Fibroblast of pulmonary artery (primary cell): ENCODE measurements at regions not wholly inside any gene's neighbourhood (a gene's known extent, or its start where the extent isn't known, plus 50 kb on each side); places are given as distances from the start of the nearest gene placed in this dataset.
A peak's percentile ranks its signal among the peaks of the same experiment; 100 is the strongest.
"Not testable (repeated sequence)": the region's sequence is repeated elsewhere in the genome, so short reads cannot be mapped to it uniquely, and the experiment has no call there.

Experiments used
- DNase-seq: peaks from one replicate; pipeline ENCODE4 v3.0.0-alpha.2; 2010; ENCODE audit warnings: low read depth
- H3K4me3 ChIP-seq: replicated peaks from 2 replicates; pipeline ENCODE4 v1.5.1; 2011; ENCODE audit warnings: low read depth, mild to moderate bottlenecking, control low read depth, low read length, moderate library complexity
- CTCF ChIP-seq: IDR thresholded peaks from 2 replicates; pipeline ENCODE4 v1.5.1; 2011; ENCODE audit warnings: mild to moderate bottlenecking, control low read depth, low read length, inconsistent platforms; ENCODE audit errors: missing control alignments

- H3K4me3 ChIP-seq, DNase-seq: not testable (repeated sequence)
These were observed 347.4 kb downstream of the MAGEE1 start for GRCh38 chrX:76774912-76775311.

GRCh38 chrX:76796311-76796710 lies 368.8 kb downstream of the MAGEE1 start:
- no peak for TF ChIP-seq CTCF

GRCh38 chrX:76802708-76803107 lies 375.2 kb downstream of the MAGEE1 start:
- TF ChIP-seq CTCF, result no peak
- peak; percentile 13 for DNase-seq
- no peak overlapping the region for H3K4me3 ChIP-seq

More at GRCh38 chrX:76796311-76796710, 368.8 kb downstream of the MAGEE1 start:
- no peak for DNase-seq
- no peak overlapping the region for H3K4me3 ChIP-seq

- no peak for DNase-seq
- TF ChIP-seq CTCF, result no peak
These were observed 388.2 kb downstream of the MAGEE1 start for GRCh38 chrX:76815754-76816153.

GRCh38 chrX:76817279-76817678 lies 389.8 kb downstream of the MAGEE1 start:
- not testable (repeated sequence) for DNase-seq

More at GRCh38 chrX:76815754-76816153, 388.2 kb downstream of the MAGEE1 start:
- H3K4me3 ChIP-seq, result no peak overlapping the region

GRCh38 chrX:76821276-76821675 lies 393.8 kb downstream of the MAGEE1 start:
- no peak for TF ChIP-seq CTCF
- no peak overlapping the region for H3K4me3 ChIP-seq
- DNase-seq, result no peak

More at GRCh38 chrX:76817279-76817678, 389.8 kb downstream of the MAGEE1 start:
- H3K4me3 ChIP-seq, result not testable (repeated sequence)

GRCh38 chrX:76827672-76828071 lies 400.2 kb downstream of the MAGEE1 start:
- H3K4me3 ChIP-seq, result no peak overlapping the region
- DNase-seq, result no peak
- TF ChIP-seq CTCF, result no peak

GRCh38 chrX:76840902-76841301 lies 413.4 kb downstream of the MAGEE1 start:
- not testable (repeated sequence) for DNase-seq, H3K4me3 ChIP-seq

GRCh38 chrX:76850851-76851250 lies 423.3 kb downstream of the MAGEE1 start:
- no peak for TF ChIP-seq CTCF
- no peak for DNase-seq
- H3K4me3 ChIP-seq, result no peak overlapping the region
